ENCODE measurements at regions not wholly inside any gene's neighbourhood (a gene's known extent, or its start where the extent isn't known, plus 50 kb on each side); places are given as distances from the start of the nearest gene placed in this dataset.
A peak's percentile ranks its signal among the peaks of the same experiment; 100 is the strongest.

- Histone ChIP-seq H3K4me3 (ENCODE audit: low read depth, low read length) (no peak overlapping the region), H3K27me3 (ENCODE audit: control insufficient read depth, insufficient read depth, low read length) (no peaks in the 10 kb centered on the region), H3K36me3 (ENCODE audit: control insufficient read depth, insufficient read depth, low read length) (no peaks in the 10 kb centered on the region)
- no peak for TF ChIP-seq CTCF (IDR thresholded peaks at IDR 0.05; ENCODE audit: insufficient read depth, low read length, severe bottlenecking)
- DNase-seq (ENCODE audit: low read depth) (peak; percentile 65), FAIRE-seq (no peak)
Observed at GRCh38 chr2:57677296-57677695, 369.3 kb upstream of the VRK2 start.

- Histone ChIP-seq H3K4me3 (ENCODE audit: low read depth, low read length) (no peak overlapping the region), H3K36me3 (ENCODE audit: control insufficient read depth, insufficient read depth, low read length) (no peaks in the 10 kb centered on the region), H3K27me3 (ENCODE audit: control insufficient read depth, insufficient read depth, low read length) (no peaks in the 10 kb centered on the region)
- no peak for TF ChIP-seq CTCF (IDR thresholded peaks at IDR 0.05; ENCODE audit: insufficient read depth, low read length, severe bottlenecking)
- FAIRE-seq, result no peak
- no peak for DNase-seq (ENCODE audit: low read depth)
Observed at GRCh38 chr2:57681650-57682049, 365.0 kb upstream of the VRK2 start.

GRCh38 chr2:57685032-57685431, 361.6 kb upstream of the VRK2 start:
- DNase-seq (ENCODE audit: low read depth) (no peak), FAIRE-seq (no peak)
- Histone ChIP-seq H3K4me3 (ENCODE audit: low read depth, low read length) (no peak overlapping the region), H3K36me3 (ENCODE audit: control insufficient read depth, insufficient read depth, low read length) (no peaks in the 10 kb centered on the region), H3K27me3 (ENCODE audit: control insufficient read depth, insufficient read depth, low read length) (no peaks in the 10 kb centered on the region)
- no peak for TF ChIP-seq CTCF (IDR thresholded peaks at IDR 0.05; ENCODE audit: insufficient read depth, low read length, severe bottlenecking)

GRCh38 chr2:57692395-57692794, 354.2 kb upstream of the VRK2 start:
- no peaks in the 10 kb centered on the region for H3K36me3 ChIP-seq (ENCODE audit: control insufficient read depth, insufficient read depth, low read length)
- H3K4me3 ChIP-seq (ENCODE audit: low read depth, low read length), result no peak overlapping the region
- FAIRE-seq (no peak), DNase-seq (ENCODE audit: low read depth) (no peak)
- no peaks in the 10 kb centered on the region for H3K27me3 ChIP-seq (ENCODE audit: control insufficient read depth, insufficient read depth, low read length)
- no peak for TF ChIP-seq CTCF (IDR thresholded peaks at IDR 0.05; ENCODE audit: insufficient read depth, low read length, severe bottlenecking)

- FAIRE-seq (no peak), DNase-seq (ENCODE audit: low read depth) (no peak)
- no peaks in the 10 kb centered on the region for H3K36me3 ChIP-seq (ENCODE audit: control insufficient read depth, insufficient read depth, low read length)
- TF ChIP-seq CTCF (IDR thresholded peaks at IDR 0.05; ENCODE audit: insufficient read depth, low read length, severe bottlenecking), result no peak
- H3K27me3 ChIP-seq (ENCODE audit: control insufficient read depth, insufficient read depth, low read length), result no peaks in the 10 kb centered on the region
- H3K4me3 ChIP-seq (ENCODE audit: low read depth, low read length), result no peak overlapping the region
Observed at GRCh38 chr2:57693177-57693576, 353.4 kb upstream of the VRK2 start.

- Histone ChIP-seq H3K27me3 (ENCODE audit: control insufficient read depth, insufficient read depth, low read length) (no peaks in the 10 kb centered on the region), H3K4me3 (ENCODE audit: low read depth, low read length) (no peak overlapping the region), H3K36me3 (ENCODE audit: control insufficient read depth, insufficient read depth, low read length) (no peaks in the 10 kb centered on the region)
- DNase-seq (ENCODE audit: low read depth) (no peak), FAIRE-seq (no peak)
- no peak for TF ChIP-seq CTCF (IDR thresholded peaks at IDR 0.05; ENCODE audit: insufficient read depth, low read length, severe bottlenecking)
Observed at GRCh38 chr2:57693965-57694364, 352.6 kb upstream of the VRK2 start.
